Hematopoietic multipotent progenitor cell treated with erythropoietin and hydrocortisone succinate and interleukin-3 and kit ligand, for 4 days (in vitro differentiated cells): ENCODE measurements at regions not wholly inside any gene's neighbourhood (a gene's known extent, or its start where the extent isn't known, plus 50 kb on each side); places are given as distances from the start of the nearest gene placed in this dataset.
"Not testable (repeated sequence)": the region's sequence is repeated elsewhere in the genome, so short reads cannot be mapped to it uniquely, and the experiment has no call there.

Source experiments
- DNase-seq: peaks from one replicate; pipeline ENCODE4 v3.0.0-alpha.2; 2015

- no peak for DNase-seq
Observed at GRCh38 chr1:203401199-203401877, 50.4 kb upstream of the FMOD start.

GRCh38 chr1:203402152-203402551, 51.2 kb upstream of the FMOD start:
- DNase-seq = no peak

- DNase-seq = peak; percentile 74
Observed at GRCh38 chr1:203402629-203403337, 51.9 kb upstream of the FMOD start.

GRCh38 chr1:203403586-203403985, 52.7 kb upstream of the FMOD start:
- no peak for DNase-seq

- no peak for DNase-seq
Observed at GRCh38 chr1:203404546-203404945, 53.6 kb upstream of the FMOD start.

- DNase-seq = no peak
Observed at GRCh38 chr1:203405703-203406438, 54.9 kb upstream of the FMOD start.

GRCh38 chr1:203406446-203407045, 55.6 kb upstream of the FMOD start:
- DNase-seq = no peak

DNA sequence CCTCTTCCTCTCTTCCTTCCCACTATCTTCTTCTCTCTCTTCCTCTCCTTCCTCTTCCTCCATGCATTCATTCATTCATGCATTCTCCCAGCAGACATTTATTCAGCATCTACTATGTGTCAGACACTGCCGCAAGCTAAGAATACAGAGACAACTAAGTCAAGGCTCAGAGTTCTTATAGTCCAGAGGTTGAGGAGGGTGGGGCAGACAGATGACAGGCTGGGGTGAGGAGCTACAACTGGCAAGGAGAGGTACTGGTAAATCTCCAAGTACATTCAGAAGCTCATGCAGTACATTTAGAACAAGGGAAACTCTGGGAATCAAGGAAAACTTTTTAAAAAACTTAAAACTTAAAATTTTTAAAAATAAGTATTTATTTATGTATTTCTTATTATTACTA, 56.4 kb upstream of the FMOD start:
- DNase-seq = no peak

GRCh38 chr1:203408486-203409481, 57.9 kb upstream of the FMOD start:
- no peak for DNase-seq

GRCh38 chr1:203410182-203410900, 59.4 kb upstream of the FMOD start:
- no peak for DNase-seq

- DNase-seq = not testable (repeated sequence)
Observed at GRCh38 chr1:203411431-203411830, 60.5 kb upstream of the FMOD start.

- DNase-seq = no peak
Observed at GRCh38 chr1:203419558-203419957, 56.0 kb upstream of the PRELP start.

DNA sequence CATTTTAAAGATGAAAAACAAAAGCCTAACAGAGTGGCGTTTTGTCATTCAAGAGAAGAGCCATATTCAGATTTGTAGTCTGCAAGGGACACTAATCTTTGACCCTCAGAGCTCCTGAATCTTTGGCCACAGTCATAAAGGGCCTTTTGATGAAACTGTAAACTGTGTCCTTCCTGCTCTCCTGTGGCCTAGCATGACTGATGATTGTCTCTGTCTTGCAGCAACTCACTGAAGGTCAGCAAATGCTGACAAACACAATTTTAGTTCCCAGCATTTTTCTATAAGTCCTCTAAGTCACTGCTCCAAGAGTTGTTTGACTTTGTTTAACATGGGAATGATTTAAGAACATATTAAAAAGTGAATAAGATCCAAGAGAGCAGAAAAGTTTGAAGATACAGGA, 55.3 kb upstream of the PRELP start:
- no peak for DNase-seq

- DNase-seq = no peak
Observed at GRCh38 chr1:203421246-203421645, 54.4 kb upstream of the PRELP start.

DNA sequence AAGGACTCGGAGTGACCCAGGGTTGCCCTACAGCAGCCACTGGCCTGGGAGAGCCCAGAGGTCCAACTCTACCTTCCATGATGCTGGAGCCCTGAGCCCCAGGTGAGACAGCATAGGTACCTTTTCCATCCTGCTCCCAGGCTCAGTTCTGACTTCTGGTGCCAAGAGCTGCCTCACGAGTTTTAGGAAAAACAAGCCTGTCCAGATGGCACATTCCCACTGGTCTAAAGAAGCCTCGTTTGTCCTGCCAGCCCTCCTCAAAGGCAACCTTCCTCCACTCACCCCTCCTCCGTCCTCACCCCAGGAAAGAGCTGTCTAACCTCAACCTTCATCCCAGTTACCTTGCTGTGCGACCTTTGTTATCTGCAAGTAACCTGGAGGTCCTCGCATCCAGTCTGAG, 53.5 kb upstream of the PRELP start:
- no peak for DNase-seq

- DNase-seq = no peak
Observed at GRCh38 chr1:203422656-203423055, 53.0 kb upstream of the PRELP start.

- DNase-seq = no peak
Observed at GRCh38 chr1:203424285-203424684, 51.3 kb upstream of the PRELP start.

GRCh38 chr1:203424861-203425662, 50.5 kb upstream of the PRELP start:
- DNase-seq = no peak

DNA sequence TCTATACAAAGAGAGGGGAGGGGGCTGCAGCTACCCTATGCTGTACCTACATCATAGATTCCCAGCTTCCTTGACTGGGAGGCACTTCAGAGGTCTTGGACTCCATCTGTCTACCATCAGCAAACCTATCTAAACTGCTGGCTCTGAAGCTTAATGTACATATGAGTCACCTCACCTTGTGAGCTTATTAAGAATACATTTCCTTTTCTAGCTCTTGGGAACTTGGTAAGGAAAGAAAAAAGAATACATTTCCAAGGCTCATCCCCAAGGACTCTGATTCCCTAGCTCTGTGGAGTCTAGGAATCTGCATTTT, 50.0 kb upstream of the PRELP start:
- DNase-seq = no peak
